ENCODE measurements at regions not wholly inside any gene's neighbourhood (a gene's known extent, or its start where the extent isn't known, plus 50 kb on each side); places are given as distances from the start of the nearest gene placed in this dataset.

DNA sequence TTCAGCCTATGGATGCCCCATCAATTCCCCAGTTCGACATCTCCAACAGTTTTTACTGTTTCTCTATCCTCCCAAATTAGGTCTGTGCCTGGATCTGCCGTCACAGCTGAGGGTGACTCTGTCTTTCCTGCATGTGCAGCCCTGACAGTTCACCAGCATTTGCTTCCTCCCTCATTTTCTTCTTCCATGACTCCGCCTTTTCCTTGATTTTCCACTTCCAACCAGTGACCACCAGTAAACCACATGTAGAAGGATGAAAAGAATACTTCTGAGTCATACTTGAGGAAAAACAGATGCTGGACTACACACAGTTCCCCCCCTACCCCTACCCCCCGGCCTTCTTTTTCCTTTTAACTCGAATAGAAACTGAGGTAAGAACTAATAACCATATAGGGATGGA is 311.8 kb upstream of the POM121L12 start:
- ChIA-PET POLR2A (no interaction called here), CTCF (no interaction called here)
- Histone ChIP-seq H3K4me1 (ENCODE audit: control insufficient read depth, insufficient read depth, low read length) (no peaks in the 10 kb centered on the region), H3K27ac (ENCODE audit: extremely low read depth, low read depth, low read length) (no peak overlapping the region), H3K9me3 (ENCODE audit: control insufficient read depth, insufficient read depth, low read depth, low read length) (no peaks in the 10 kb centered on the region), H3K4me3 (ENCODE audit: low read depth, low read length) (no peak overlapping the region), H3K36me3 (ENCODE audit: control insufficient read depth in 2 of 2, insufficient read depth in 1 of 2, low read length in 2 of 2) (no peaks in the 10 kb centered on the region)
- TF ChIP-seq HOXA7 (CRISPR knock-in tag; IDR thresholded peaks at IDR 0.05; ENCODE audit: borderline replicate concordance) (no peak), ZNF558 (tag by site-specific recombination; IDR thresholded peaks at IDR 0.05) (no peak), BCL11A (tag by site-specific recombination; IDR thresholded peaks at IDR 0.05; ENCODE audit: low read depth) (no peak), KLF9 (tag by site-specific recombination; IDR thresholded peaks at IDR 0.05; ENCODE audit: low read depth) (no peak), ZNF354C (tag by site-specific recombination; IDR thresholded peaks at IDR 0.05; ENCODE audit: borderline replicate concordance, low read depth) (no peak), IKZF3 (tag by site-specific recombination; IDR thresholded peaks at IDR 0.05) (no peak)
- TF ChIP-seq, protein P1, sequence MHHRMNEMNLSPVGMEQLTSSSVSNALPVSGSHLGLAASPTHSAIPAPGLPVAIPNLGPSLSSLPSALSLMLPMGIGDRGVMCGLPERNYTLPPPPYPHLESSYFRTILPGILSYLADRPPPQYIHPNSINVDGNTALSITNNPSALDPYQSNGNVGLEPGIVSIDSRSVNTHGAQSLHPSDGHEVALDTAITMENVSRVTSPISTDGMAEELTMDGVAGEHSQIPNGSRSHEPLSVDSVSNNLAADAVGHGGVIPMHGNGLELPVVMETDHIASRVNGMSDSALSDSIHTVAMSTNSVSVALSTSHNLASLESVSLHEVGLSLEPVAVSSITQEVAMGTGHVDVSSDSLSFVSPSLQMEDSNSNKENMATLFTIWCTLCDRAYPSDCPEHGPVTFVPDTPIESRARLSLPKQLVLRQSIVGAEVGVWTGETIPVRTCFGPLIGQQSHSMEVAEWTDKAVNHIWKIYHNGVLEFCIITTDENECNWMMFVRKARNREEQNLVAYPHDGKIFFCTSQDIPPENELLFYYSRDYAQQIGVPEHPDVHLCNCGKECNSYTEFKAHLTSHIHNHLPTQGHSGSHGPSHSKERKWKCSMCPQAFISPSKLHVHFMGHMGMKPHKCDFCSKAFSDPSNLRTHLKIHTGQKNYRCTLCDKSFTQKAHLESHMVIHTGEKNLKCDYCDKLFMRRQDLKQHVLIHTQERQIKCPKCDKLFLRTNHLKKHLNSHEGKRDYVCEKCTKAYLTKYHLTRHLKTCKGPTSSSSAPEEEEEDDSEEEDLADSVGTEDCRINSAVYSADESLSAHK (tag by site-specific recombination; IDR thresholded peaks at IDR 0.05), result no peak
- TF ChIP-seq, protein P2, sequence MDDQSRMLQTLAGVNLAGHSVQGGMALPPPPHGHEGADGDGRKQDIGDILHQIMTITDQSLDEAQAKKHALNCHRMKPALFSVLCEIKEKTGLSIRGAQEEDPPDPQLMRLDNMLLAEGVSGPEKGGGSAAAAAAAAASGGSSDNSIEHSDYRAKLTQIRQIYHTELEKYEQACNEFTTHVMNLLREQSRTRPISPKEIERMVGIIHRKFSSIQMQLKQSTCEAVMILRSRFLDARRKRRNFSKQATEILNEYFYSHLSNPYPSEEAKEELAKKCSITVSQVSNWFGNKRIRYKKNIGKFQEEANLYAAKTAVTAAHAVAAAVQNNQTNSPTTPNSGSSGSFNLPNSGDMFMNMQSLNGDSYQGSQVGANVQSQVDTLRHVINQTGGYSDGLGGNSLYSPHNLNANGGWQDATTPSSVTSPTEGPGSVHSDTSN (CRISPR knock-in tag; IDR thresholded peaks at IDR 0.05), result no peak
- TF ChIP-seq, protein P3, sequence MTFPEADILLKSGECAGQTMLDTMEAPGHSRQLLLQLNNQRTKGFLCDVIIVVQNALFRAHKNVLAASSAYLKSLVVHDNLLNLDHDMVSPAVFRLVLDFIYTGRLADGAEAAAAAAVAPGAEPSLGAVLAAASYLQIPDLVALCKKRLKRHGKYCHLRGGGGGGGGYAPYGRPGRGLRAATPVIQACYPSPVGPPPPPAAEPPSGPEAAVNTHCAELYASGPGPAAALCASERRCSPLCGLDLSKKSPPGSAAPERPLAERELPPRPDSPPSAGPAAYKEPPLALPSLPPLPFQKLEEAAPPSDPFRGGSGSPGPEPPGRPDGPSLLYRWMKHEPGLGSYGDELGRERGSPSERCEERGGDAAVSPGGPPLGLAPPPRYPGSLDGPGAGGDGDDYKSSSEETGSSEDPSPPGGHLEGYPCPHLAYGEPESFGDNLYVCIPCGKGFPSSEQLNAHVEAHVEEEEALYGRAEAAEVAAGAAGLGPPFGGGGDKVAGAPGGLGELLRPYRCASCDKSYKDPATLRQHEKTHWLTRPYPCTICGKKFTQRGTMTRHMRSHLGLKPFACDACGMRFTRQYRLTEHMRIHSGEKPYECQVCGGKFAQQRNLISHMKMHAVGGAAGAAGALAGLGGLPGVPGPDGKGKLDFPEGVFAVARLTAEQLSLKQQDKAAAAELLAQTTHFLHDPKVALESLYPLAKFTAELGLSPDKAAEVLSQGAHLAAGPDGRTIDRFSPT (tag by site-specific recombination; IDR thresholded peaks at IDR 0.05), result no peak

DNA sequence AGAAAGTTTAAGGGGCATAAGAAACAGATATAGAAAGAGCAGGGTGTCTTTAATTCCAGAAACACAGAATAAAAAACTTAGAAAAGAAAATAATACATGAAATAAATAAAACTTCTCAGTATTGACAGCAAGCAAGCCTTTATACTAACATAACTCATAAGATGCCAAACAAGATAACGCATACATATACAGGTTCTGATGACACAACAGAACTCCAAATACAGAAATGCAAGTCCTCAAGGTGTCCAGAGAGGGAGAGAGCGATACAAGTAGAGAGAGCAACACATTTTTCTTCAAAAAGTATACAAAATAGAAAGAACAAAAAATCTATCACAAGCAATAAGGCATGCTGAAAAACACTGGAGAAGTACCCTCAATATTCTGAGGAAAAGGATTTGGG is 314.6 kb upstream of the POM121L12 start:
- no peak overlapping the region for H3K27ac ChIP-seq (ENCODE audit: extremely low read depth, low read depth, low read length)
- no peaks in the 10 kb centered on the region for H3K9me3 ChIP-seq (ENCODE audit: control insufficient read depth, insufficient read depth, low read depth, low read length)
- no peaks in the 10 kb centered on the region for H3K36me3 ChIP-seq (ENCODE audit: control insufficient read depth in 2 of 2, insufficient read depth in 1 of 2, low read length in 2 of 2)
- POLR2A ChIA-PET, result no interaction called here
- H3K4me3 ChIP-seq (ENCODE audit: low read depth, low read length), result no peak overlapping the region
- CTCF ChIA-PET, result no interaction called here
- no peak for TF ChIP-seq ZFP41 (tag by site-specific recombination; IDR thresholded peaks at IDR 0.05; ENCODE audit: borderline replicate concordance)
- no peak for TF ChIP-seq MYNN (tag by site-specific recombination; IDR thresholded peaks at IDR 0.05; ENCODE audit: borderline replicate concordance)
- TF ChIP-seq, protein P4, sequence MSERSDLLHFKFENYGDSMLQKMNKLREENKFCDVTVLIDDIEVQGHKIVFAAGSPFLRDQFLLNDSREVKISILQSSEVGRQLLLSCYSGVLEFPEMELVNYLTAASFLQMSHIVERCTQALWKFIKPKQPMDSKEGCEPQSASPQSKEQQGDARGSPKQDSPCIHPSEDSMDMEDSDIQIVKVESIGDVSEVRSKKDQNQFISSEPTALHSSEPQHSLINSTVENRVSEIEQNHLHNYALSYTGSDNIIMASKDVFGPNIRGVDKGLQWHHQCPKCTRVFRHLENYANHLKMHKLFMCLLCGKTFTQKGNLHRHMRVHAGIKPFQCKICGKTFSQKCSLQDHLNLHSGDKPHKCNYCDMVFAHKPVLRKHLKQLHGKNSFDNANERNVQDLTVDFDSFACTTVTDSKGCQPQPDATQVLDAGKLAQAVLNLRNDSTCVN (tag by site-specific recombination; optimal IDR thresholded peaks at IDR 0.05), result no peak
- no peak for TF ChIP-seq ZNF776 (tag by site-specific recombination; IDR thresholded peaks at IDR 0.05; ENCODE audit: borderline replicate concordance)
- TF ChIP-seq ZNF37A (tag by site-specific recombination; IDR thresholded peaks at IDR 0.05), result no peak
- TF ChIP-seq MZF1 (tag by site-specific recombination; IDR thresholded peaks at IDR 0.05; ENCODE audit: borderline replicate concordance), result no peak
- H3K4me1 ChIP-seq (ENCODE audit: control insufficient read depth, insufficient read depth, low read length), result no peaks in the 10 kb centered on the region

DNA sequence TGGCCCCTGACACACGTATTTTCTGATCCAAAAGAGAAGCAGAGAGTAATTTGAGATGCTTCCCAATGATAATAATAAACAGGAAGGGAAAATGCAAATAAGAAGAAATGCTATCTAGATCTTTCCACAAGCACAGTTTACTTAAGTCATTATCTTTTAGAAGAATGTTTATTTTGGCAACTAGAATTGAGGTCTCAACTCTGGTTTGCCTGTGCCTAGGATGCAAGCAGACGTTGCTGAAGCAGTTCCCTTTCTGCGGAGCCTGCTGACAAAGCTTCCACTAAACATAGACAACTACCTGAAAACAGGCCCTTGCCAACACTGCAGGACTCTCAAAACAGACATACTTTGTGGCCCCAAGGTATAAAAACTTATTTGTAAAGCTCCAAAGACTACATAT is 315.8 kb upstream of the POM121L12 start:
- H3K9me3 ChIP-seq (ENCODE audit: control insufficient read depth, insufficient read depth, low read depth, low read length), result no peaks in the 10 kb centered on the region
- CTCF ChIA-PET, result no interaction called here
- no peaks in the 10 kb centered on the region for H3K4me1 ChIP-seq (ENCODE audit: control insufficient read depth, insufficient read depth, low read length)
- H3K36me3 ChIP-seq (ENCODE audit: control insufficient read depth in 2 of 2, insufficient read depth in 1 of 2, low read length in 2 of 2), result no peaks in the 10 kb centered on the region
- POLR2A ChIA-PET, result no interaction called here
- H3K4me3 ChIP-seq (ENCODE audit: low read depth, low read length), result no peak overlapping the region
- no peak overlapping the region for H3K27ac ChIP-seq (ENCODE audit: extremely low read depth, low read depth, low read length)
- TF ChIP-seq, protein P4 (tag by site-specific recombination; optimal IDR thresholded peaks at IDR 0.05), result no peak
- TF ChIP-seq, protein P5, sequence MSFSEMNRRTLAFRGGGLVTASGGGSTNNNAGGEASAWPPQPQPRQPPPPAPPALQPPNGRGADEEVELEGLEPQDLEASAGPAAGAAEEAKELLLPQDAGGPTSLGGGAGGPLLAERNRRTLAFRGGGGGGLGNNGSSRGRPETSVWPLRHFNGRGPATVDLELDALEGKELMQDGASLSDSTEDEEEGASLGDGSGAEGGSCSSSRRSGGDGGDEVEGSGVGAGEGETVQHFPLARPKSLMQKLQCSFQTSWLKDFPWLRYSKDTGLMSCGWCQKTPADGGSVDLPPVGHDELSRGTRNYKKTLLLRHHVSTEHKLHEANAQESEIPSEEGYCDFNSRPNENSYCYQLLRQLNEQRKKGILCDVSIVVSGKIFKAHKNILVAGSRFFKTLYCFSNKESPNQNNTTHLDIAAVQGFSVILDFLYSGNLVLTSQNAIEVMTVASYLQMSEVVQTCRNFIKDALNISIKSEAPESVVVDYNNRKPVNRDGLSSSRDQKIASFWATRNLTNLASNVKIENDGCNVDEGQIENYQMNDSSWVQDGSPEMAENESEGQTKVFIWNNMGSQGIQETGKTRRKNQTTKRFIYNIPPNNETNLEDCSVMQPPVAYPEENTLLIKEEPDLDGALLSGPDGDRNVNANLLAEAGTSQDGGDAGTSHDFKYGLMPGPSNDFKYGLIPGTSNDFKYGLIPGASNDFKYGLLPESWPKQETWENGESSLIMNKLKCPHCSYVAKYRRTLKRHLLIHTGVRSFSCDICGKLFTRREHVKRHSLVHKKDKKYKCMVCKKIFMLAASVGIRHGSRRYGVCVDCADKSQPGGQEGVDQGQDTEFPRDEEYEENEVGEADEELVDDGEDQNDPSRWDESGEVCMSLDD (tag by site-specific recombination; IDR thresholded peaks at IDR 0.05), result no peak
- TF ChIP-seq ZNF16 (tag by site-specific recombination; IDR thresholded peaks at IDR 0.05; ENCODE audit: low read depth) (no peak), ZNF560 (tag by site-specific recombination; IDR thresholded peaks at IDR 0.05; ENCODE audit: borderline replicate concordance) (no peak), ZNF266 (tag by site-specific recombination; IDR thresholded peaks at IDR 0.05; ENCODE audit: low read depth) (no peak), KLF7 (tag by site-specific recombination; IDR thresholded peaks at IDR 0.05; ENCODE audit: borderline replicate concordance) (no peak), SETDB1 (IDR thresholded peaks at IDR 0.05; ENCODE audit: insufficient read length, low read length) (no peak)

All from HEK293 (cell line).